WTC11 (cell line): ENCODE measurements at regions not wholly inside any gene's neighbourhood (a gene's known extent, or its start where the extent isn't known, plus 50 kb on each side); places are given as distances from the start of the nearest gene placed in this dataset.

Experiments used
- ATAC-seq: fragments of 200-7000 bp; cut with Tn5 transposase; 2 replicates; pipeline ENCODE4 v1.10.0; 2021; ENCODE audit warnings: mild to moderate bottlenecking, moderate library complexity
- CTCF ChIA-PET: fragments of 300-600 bp; sonication (Branson Sonifier 250); formaldehyde crosslinking; loops from one replicate; lab custom pipeline; 2021; ENCODE audit warnings: antibody characterized with exemption; lab: Charles Lee
- POLR2A ChIA-PET: fragments of 350-600 bp; sonication (Branson Sonifier 250); formaldehyde crosslinking; loops from one replicate; lab custom pipeline; 2021; ENCODE audit warnings: antibody characterized with exemption; lab: Charles Lee
- DNase-seq: peaks from one replicate; pipeline ENCODE4 v3.0.0; 2021; ENCODE audit warnings: low spot score
- H3K27ac Mint-ChIP-seq: 2 replicates; pipeline ENCODE4 v1.8.0; 2021; ENCODE audit warnings: mixed read lengths
- H3K27me3 Mint-ChIP-seq: 2 replicates; pipeline ENCODE4 v1.8.0; 2021; ENCODE audit warnings: low read depth, mild to moderate bottlenecking, moderate library complexity, mixed read lengths
- H3K36me3 Mint-ChIP-seq: 2 replicates; pipeline ENCODE4 v1.8.0; 2021; ENCODE audit warnings: mixed read lengths
- H3K4me1 Mint-ChIP-seq: 2 replicates; pipeline ENCODE4 v1.8.0; 2022; ENCODE audit warnings: mixed read lengths
- H3K4me3 Mint-ChIP-seq: 2 replicates; pipeline ENCODE4 v1.8.0; 2021; ENCODE audit warnings: mild to moderate bottlenecking, moderate library complexity, mixed read lengths
- H3K9me3 Mint-ChIP-seq: 2 replicates; pipeline ENCODE4 v1.8.0; 2021; ENCODE audit warnings: mixed read lengths
- CBFB ChIP-seq: sonication (generic); formaldehyde crosslinking; IDR thresholded peaks from 2 replicates; pipeline ENCODE4 v1.8.1; 2022; ENCODE audit warnings: mild to moderate bottlenecking, low read depth, missing genetic modification reagents
- CREB1 ChIP-seq: sonication (generic); formaldehyde crosslinking; IDR thresholded peaks from 2 replicates; pipeline ENCODE4 v1.8.0; 2023; ENCODE audit warnings: mild to moderate bottlenecking, missing genetic modification reagents
- CREM ChIP-seq: sonication (generic); formaldehyde crosslinking; IDR thresholded peaks from 2 replicates; pipeline ENCODE4 v1.8.1; 2022; ENCODE audit warnings: mild to moderate bottlenecking, missing genetic modification reagents, moderate library complexity
- FOXJ3 ChIP-seq: sonication (generic); formaldehyde crosslinking; IDR thresholded peaks from 2 replicates; pipeline ENCODE4 v1.9.0; 2021; ENCODE audit warnings: missing genetic modification reagents, mild to moderate bottlenecking, borderline replicate concordance
- FOXP4 ChIP-seq: sonication (generic); formaldehyde crosslinking; IDR thresholded peaks from 2 replicates; pipeline ENCODE4 v1.8.0; 2022; ENCODE audit warnings: mild to moderate bottlenecking, missing genetic modification reagents
- HMGXB4 ChIP-seq: sonication (generic); formaldehyde crosslinking; IDR thresholded peaks from 2 replicates; pipeline ENCODE4 v1.8.1; 2023; ENCODE audit warnings: mild to moderate bottlenecking, moderate library complexity, missing genetic modification reagents
- IRF2 ChIP-seq: sonication (generic); formaldehyde crosslinking; IDR thresholded peaks from 2 replicates; pipeline ENCODE4 v1.8.0; 2022; ENCODE audit warnings: low read depth, missing genetic modification reagents, borderline replicate concordance
- MAX ChIP-seq: sonication (generic); formaldehyde crosslinking; IDR thresholded peaks from 2 replicates; pipeline ENCODE4 v1.8.0; 2022; ENCODE audit warnings: mild to moderate bottlenecking, missing genetic modification reagents
- NFATC4 ChIP-seq: fragments of 250-450 bp; sonication (Bioruptor Pico); IDR thresholded peaks from 2 replicates; pipeline ENCODE4 v1.9.0; 2021; ENCODE audit warnings: mild to moderate bottlenecking
- RORB ChIP-seq: fragments of 250-450 bp; sonication (Bioruptor Pico); IDR thresholded peaks from 2 replicates; pipeline ENCODE4 v1.9.0; 2021; ENCODE audit warnings: mild to moderate bottlenecking
- TEAD1 ChIP-seq: sonication (generic); formaldehyde crosslinking; IDR thresholded peaks from 2 replicates; pipeline ENCODE4 v1.8.0; 2022; ENCODE audit warnings: mild to moderate bottlenecking, missing genetic modification reagents
- TP53 ChIP-seq: sonication (generic); formaldehyde crosslinking; IDR thresholded peaks from 2 replicates; pipeline ENCODE4 v1.8.1; 2023; ENCODE audit warnings: mild to moderate bottlenecking, missing genetic modification reagents
- USF2 ChIP-seq: sonication (generic); formaldehyde crosslinking; IDR thresholded peaks from 2 replicates; pipeline ENCODE4 v1.8.1; 2023; ENCODE audit warnings: mild to moderate bottlenecking, missing genetic modification reagents, moderate library complexity
- ZNF263 ChIP-seq: sonication (generic); formaldehyde crosslinking; IDR thresholded peaks from 2 replicates; pipeline ENCODE4 v1.8.1; 2022; ENCODE audit warnings: low read depth, mild to moderate bottlenecking, moderate library complexity, missing genetic modification reagents
- TF ChIP-seq, protein P1 (sequence below): sonication (generic); formaldehyde crosslinking; IDR thresholded peaks from 2 replicates; pipeline ENCODE4 v1.8.0; 2022; ENCODE audit warnings: mild to moderate bottlenecking, missing genetic modification reagents
- TF ChIP-seq, protein P2 (sequence below): fragments of 250-450 bp; sonication (Bioruptor Pico); IDR thresholded peaks from 2 replicates; pipeline ENCODE4 v1.9.0; 2021; ENCODE audit warnings: mild to moderate bottlenecking
- TF ChIP-seq, protein P3 (sequence below): fragments of 250-450 bp; sonication (Bioruptor Pico); conservative IDR thresholded peaks from 2 replicates; pipeline ENCODE4 v1.9.0; 2021; ENCODE audit warnings: mild to moderate bottlenecking
- TF ChIP-seq, protein P4 (sequence below): fragments of 250-450 bp; sonication (Bioruptor Pico); IDR thresholded peaks from 2 replicates; pipeline ENCODE4 v1.9.0; 2021; ENCODE audit warnings: mild to moderate bottlenecking

GRCh38 chr4:186831574-186831973 lies 107.9 kb upstream of the FAT1 start (continued):
- TF ChIP-seq, protein P1, sequence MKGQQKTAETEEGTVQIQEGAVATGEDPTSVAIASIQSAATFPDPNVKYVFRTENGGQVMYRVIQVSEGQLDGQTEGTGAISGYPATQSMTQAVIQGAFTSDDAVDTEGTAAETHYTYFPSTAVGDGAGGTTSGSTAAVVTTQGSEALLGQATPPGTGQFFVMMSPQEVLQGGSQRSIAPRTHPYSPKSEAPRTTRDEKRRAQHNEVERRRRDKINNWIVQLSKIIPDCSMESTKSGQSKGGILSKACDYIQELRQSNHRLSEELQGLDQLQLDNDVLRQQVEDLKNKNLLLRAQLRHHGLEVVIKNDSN (CRISPR knock-in tag) = no peak
- no peak for TF ChIP-seq FOXJ3
- TF ChIP-seq, protein P2, sequence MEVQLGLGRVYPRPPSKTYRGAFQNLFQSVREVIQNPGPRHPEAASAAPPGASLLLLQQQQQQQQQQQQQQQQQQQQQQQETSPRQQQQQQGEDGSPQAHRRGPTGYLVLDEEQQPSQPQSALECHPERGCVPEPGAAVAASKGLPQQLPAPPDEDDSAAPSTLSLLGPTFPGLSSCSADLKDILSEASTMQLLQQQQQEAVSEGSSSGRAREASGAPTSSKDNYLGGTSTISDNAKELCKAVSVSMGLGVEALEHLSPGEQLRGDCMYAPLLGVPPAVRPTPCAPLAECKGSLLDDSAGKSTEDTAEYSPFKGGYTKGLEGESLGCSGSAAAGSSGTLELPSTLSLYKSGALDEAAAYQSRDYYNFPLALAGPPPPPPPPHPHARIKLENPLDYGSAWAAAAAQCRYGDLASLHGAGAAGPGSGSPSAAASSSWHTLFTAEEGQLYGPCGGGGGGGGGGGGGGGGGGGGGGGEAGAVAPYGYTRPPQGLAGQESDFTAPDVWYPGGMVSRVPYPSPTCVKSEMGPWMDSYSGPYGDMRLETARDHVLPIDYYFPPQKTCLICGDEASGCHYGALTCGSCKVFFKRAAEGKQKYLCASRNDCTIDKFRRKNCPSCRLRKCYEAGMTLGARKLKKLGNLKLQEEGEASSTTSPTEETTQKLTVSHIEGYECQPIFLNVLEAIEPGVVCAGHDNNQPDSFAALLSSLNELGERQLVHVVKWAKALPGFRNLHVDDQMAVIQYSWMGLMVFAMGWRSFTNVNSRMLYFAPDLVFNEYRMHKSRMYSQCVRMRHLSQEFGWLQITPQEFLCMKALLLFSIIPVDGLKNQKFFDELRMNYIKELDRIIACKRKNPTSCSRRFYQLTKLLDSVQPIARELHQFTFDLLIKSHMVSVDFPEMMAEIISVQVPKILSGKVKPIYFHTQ (CRISPR knock-in tag) = no peak
- TF ChIP-seq, protein P3, sequence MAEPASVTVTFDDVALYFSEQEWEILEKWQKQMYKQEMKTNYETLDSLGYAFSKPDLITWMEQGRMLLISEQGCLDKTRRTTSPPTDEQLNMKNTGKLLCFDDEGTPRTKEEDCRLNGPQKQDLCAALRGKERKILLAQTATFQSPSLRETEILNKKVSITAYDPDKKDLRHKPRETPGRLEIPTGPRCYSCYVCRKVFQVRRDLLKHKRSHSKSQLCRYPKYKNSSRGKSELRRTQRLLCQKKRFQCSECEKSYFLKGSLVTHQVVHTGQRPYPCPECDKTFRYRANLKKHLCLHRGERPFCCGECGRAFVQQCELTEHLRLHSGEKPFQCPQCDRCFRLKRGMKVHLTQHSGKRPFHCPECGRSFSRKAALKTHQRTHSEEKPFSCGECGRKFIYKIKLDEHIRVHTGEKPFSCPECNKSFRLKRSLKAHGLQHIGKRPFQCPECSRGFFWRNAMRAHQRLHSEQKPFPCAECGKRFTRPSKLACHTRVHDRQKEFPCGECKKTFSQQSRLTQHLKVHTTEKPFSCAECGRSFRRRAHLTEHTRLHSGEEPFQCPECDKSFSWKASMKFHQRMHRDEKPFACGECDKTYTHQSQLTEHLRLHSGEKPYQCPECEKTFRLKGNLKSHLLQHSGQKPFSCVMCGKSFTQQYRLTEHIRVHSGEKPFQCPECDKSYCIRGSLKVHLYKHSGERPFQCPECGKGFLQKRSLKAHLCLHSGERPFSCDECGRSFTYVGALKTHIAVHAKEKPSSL = no peak
- TF ChIP-seq TEAD1 (CRISPR knock-in tag) = no peak

DNA sequence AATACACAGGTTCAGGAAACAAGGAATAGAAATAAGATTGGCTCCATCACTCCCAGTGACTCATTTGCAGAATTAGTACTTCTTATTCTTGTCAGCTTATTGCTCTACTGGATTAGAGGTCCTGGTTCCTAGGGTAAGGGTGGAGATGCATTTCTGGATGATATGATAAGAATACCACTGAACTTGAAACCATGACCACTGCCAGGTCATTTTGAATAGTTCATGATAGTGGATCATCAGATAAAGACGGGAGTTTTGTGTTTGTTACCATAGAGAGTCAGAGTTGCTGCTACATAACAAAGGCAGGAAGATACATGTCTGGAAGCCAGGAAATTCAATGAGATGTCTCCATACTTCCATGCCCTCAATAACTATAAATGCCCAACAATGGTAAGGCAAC lies 109.2 kb upstream of the FAT1 start:
- Mint-ChIP-seq H3K27me3 (no peaks in the 10 kb centered on the region; the same call in 1 of the 2 replicates), H3K4me1 (no peaks in the 10 kb centered on the region), H3K36me3 (no peaks in the 10 kb centered on the region), H3K9me3 (peaks cover 4% of the 10 kb centered on the region), H3K27ac (no peak overlapping the region), H3K4me3 (no peak overlapping the region)
- ATAC-seq = no peak
- ChIA-PET POLR2A (no interaction called here), CTCF (no interaction called here)
- DNase-seq = no peak
- TF ChIP-seq, protein P1 (CRISPR knock-in tag) = no peak
- TF ChIP-seq TP53 (no peak), MAX (no peak), FOXP4 (CRISPR knock-in tag) (no peak), RORB (CRISPR knock-in tag) (no peak), USF2 (CRISPR knock-in tag) (no peak), NFATC4 (CRISPR knock-in tag) (no peak), HMGXB4 (CRISPR knock-in tag) (no peak), CREM (CRISPR knock-in tag) (no peak), CREB1 (no peak), CBFB (no peak), IRF2 (CRISPR knock-in tag) (no peak), ZNF263 (CRISPR knock-in tag) (no peak)
- TF ChIP-seq, protein P2 (CRISPR knock-in tag) = no peak
- TF ChIP-seq, protein P4, sequence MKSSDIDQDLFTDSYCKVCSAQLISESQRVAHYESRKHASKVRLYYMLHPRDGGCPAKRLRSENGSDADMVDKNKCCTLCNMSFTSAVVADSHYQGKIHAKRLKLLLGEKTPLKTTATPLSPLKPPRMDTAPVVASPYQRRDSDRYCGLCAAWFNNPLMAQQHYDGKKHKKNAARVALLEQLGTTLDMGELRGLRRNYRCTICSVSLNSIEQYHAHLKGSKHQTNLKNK (CRISPR knock-in tag) = no peak
